Neural crest cell (in vitro differentiated cells): ENCODE measurements at regions not wholly inside any gene's neighbourhood (a gene's known extent, or its start where the extent isn't known, plus 50 kb on each side); places are given as distances from the start of the nearest gene placed in this dataset.

Experiments
- DNase-seq: peaks from one replicate; pipeline ENCODE4 v3.0.0; 2021; ENCODE audit warnings: low read depth, mixed read lengths, low spot score
- H3K27ac Mint-ChIP-seq: one replicate; pipeline ENCODE4 v1.8.0; 2021; ENCODE audit warnings: mild to moderate bottlenecking, mixed read lengths; ENCODE audit not compliant: unreplicated experiment
- H3K27me3 Mint-ChIP-seq: 2 replicates; pipeline ENCODE4 v1.8.0; 2021; ENCODE audit warnings: low read depth, mild to moderate bottlenecking, mixed read lengths
- H3K36me3 Mint-ChIP-seq: 2 replicates; pipeline ENCODE4 v1.8.0; 2021; ENCODE audit warnings: low read depth, mild to moderate bottlenecking, mixed read lengths
- H3K4me1 Mint-ChIP-seq: 2 replicates; pipeline ENCODE4 v1.8.0; 2021; ENCODE audit warnings: mixed read lengths
- H3K4me3 Mint-ChIP-seq: one replicate; pipeline ENCODE4 v1.8.0; 2021; ENCODE audit warnings: mild to moderate bottlenecking, mixed read lengths
- H3K9me3 Mint-ChIP-seq: 2 replicates; pipeline ENCODE4 v1.8.0; 2021; ENCODE audit warnings: mixed read lengths
- CTCF ChIP-seq: fragments of 200-600 bp; sonication (generic); conservative IDR thresholded peaks from 2 replicates; pipeline ENCODE4 v1.5.0; 2021; ENCODE audit warnings: antibody characterized with exemption, mild to moderate bottlenecking

GRCh38 chr5:107219993-107220392 is 450.7 kb downstream of the EFNA5 start:
- H3K27ac Mint-ChIP-seq, result no peak overlapping the region
- no peaks in the 10 kb centered on the region for H3K9me3 Mint-ChIP-seq
- no peaks in the 10 kb centered on the region for H3K27me3 Mint-ChIP-seq
- DNase-seq, result no peak
- no peak overlapping the region for H3K4me3 Mint-ChIP-seq
- no peak for TF ChIP-seq CTCF
- no peaks in the 10 kb centered on the region for H3K36me3 Mint-ChIP-seq
- no peaks in the 10 kb centered on the region for H3K4me1 Mint-ChIP-seq

GRCh38 chr5:107218457-107219193 is 452.1 kb downstream of the EFNA5 start:
- Mint-ChIP-seq H3K27ac (no peak overlapping the region), H3K27me3 (no peaks in the 10 kb centered on the region), H3K36me3 (no peaks in the 10 kb centered on the region), H3K4me1 (no peaks in the 10 kb centered on the region), H3K4me3 (no peak overlapping the region), H3K9me3 (no peaks in the 10 kb centered on the region)
- TF ChIP-seq CTCF, result no peak
- no peak for DNase-seq

- Mint-ChIP-seq H3K9me3 (no peaks in the 10 kb centered on the region), H3K4me3 (no peak overlapping the region), H3K27ac (no peak overlapping the region), H3K36me3 (no peaks in the 10 kb centered on the region), H3K4me1 (no peaks in the 10 kb centered on the region), H3K27me3 (no peaks in the 10 kb centered on the region)
- no peak for TF ChIP-seq CTCF
- no peak for DNase-seq
Observed at GRCh38 chr5:107217721-107218130, 453.0 kb downstream of the EFNA5 start.

GRCh38 chr5:107216587-107216986 is 454.1 kb downstream of the EFNA5 start:
- Mint-ChIP-seq H3K27ac (no peak overlapping the region), H3K4me1 (no peaks in the 10 kb centered on the region), H3K9me3 (no peaks in the 10 kb centered on the region), H3K36me3 (no peaks in the 10 kb centered on the region), H3K4me3 (no peak overlapping the region), H3K27me3 (no peaks in the 10 kb centered on the region)
- TF ChIP-seq CTCF, result no peak
- DNase-seq, result no peak

GRCh38 chr5:107215611-107216010 is 455.1 kb downstream of the EFNA5 start:
- Mint-ChIP-seq H3K36me3 (no peaks in the 10 kb centered on the region), H3K9me3 (no peaks in the 10 kb centered on the region), H3K27me3 (no peaks in the 10 kb centered on the region), H3K27ac (peak overlapping the region; percentile 65), H3K4me1 (no peaks in the 10 kb centered on the region), H3K4me3 (no peak overlapping the region)
- no peak for DNase-seq
- TF ChIP-seq CTCF, result no peak
